ENCODE measurements at regions not wholly inside any gene's neighbourhood (a gene's known extent, or its start where the extent isn't known, plus 50 kb on each side); places are given as distances from the start of the nearest gene placed in this dataset.

- DNase-seq (ENCODE audit: low spot score, unreplicated experiment), result no peak
- Mint-ChIP-seq H3K36me3 (ENCODE audit: insufficient read depth) (no peaks in the 10 kb centered on the region), H3K4me1 (ENCODE audit: low read depth) (peaks cover 4% of the 10 kb centered on the region), H3K4me3 (ENCODE audit: low read depth) (no peak overlapping the region), H3K9me3 (ENCODE audit: low read depth) (no peaks in the 10 kb centered on the region), H3K27me3 (no peaks in the 10 kb centered on the region), H3K27ac (no peak overlapping the region)
- TF ChIP-seq, protein P1, sequence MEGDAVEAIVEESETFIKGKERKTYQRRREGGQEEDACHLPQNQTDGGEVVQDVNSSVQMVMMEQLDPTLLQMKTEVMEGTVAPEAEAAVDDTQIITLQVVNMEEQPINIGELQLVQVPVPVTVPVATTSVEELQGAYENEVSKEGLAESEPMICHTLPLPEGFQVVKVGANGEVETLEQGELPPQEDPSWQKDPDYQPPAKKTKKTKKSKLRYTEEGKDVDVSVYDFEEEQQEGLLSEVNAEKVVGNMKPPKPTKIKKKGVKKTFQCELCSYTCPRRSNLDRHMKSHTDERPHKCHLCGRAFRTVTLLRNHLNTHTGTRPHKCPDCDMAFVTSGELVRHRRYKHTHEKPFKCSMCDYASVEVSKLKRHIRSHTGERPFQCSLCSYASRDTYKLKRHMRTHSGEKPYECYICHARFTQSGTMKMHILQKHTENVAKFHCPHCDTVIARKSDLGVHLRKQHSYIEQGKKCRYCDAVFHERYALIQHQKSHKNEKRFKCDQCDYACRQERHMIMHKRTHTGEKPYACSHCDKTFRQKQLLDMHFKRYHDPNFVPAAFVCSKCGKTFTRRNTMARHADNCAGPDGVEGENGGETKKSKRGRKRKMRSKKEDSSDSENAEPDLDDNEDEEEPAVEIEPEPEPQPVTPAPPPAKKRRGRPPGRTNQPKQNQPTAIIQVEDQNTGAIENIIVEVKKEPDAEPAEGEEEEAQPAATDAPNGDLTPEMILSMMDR (IDR thresholded peaks at IDR 0.05; ENCODE audit: unreplicated experiment), result no peak
Measured at GRCh38 chr12:97368462-97369163, 94.0 kb upstream of the RMST start.

- H3K4me1 Mint-ChIP-seq (ENCODE audit: low read depth), result no peaks in the 10 kb centered on the region
- no peaks in the 10 kb centered on the region for H3K9me3 Mint-ChIP-seq (ENCODE audit: low read depth)
- TF ChIP-seq, protein P1 (IDR thresholded peaks at IDR 0.05; ENCODE audit: unreplicated experiment), result no peak
- H3K4me3 Mint-ChIP-seq (ENCODE audit: low read depth), result no peak overlapping the region
- no peak overlapping the region for H3K27ac Mint-ChIP-seq
- H3K36me3 Mint-ChIP-seq (ENCODE audit: insufficient read depth), result no peaks in the 10 kb centered on the region
- no peaks in the 10 kb centered on the region for H3K27me3 Mint-ChIP-seq
- DNase-seq (ENCODE audit: low spot score, unreplicated experiment), result no peak
Measured at GRCh38 chr12:97375310-97375709, 87.3 kb upstream of the RMST start.

GRCh38 chr12:97380440-97380839, 82.2 kb upstream of the RMST start:
- no peak overlapping the region for H3K27ac Mint-ChIP-seq
- TF ChIP-seq, protein P1 (IDR thresholded peaks at IDR 0.05; ENCODE audit: unreplicated experiment), result no peak
- H3K4me1 Mint-ChIP-seq (ENCODE audit: low read depth), result no peaks in the 10 kb centered on the region
- no peaks in the 10 kb centered on the region for H3K27me3 Mint-ChIP-seq
- no peaks in the 10 kb centered on the region for H3K36me3 Mint-ChIP-seq (ENCODE audit: insufficient read depth)
- peaks cover 5% of the 10 kb centered on the region for H3K9me3 Mint-ChIP-seq (ENCODE audit: low read depth)
- DNase-seq (ENCODE audit: low spot score, unreplicated experiment), result no peak
- H3K4me3 Mint-ChIP-seq (ENCODE audit: low read depth), result no peak overlapping the region

DNA sequence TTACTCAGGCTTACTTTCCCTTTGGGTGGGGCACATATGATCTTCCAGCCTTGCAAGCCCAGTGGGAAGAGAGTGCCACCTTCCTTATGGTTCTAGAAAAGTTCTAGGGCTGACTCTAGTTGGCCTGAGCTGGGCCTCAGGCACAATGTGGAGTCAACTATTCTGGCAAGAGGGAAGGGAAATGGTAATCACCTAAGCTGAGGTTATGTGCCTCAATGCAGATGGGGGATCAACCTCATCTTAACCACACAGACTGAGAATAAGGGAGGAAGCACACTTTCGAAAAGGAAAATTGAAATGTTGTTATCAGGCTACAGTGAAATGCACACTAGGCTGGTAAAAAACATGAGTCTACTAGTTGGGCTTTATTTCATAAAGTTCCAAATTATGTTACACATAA, 77.5 kb upstream of the RMST start:
- no peak overlapping the region for H3K27ac Mint-ChIP-seq
- H3K27me3 Mint-ChIP-seq, result no peaks in the 10 kb centered on the region
- H3K4me1 Mint-ChIP-seq (ENCODE audit: low read depth), result no peaks in the 10 kb centered on the region
- no peak overlapping the region for H3K4me3 Mint-ChIP-seq (ENCODE audit: low read depth)
- TF ChIP-seq, protein P1 (IDR thresholded peaks at IDR 0.05; ENCODE audit: unreplicated experiment), result no peak
- DNase-seq (ENCODE audit: low spot score, unreplicated experiment), result no peak
- H3K36me3 Mint-ChIP-seq (ENCODE audit: insufficient read depth), result no peaks in the 10 kb centered on the region
- H3K9me3 Mint-ChIP-seq (ENCODE audit: low read depth), result peaks cover 5% of the 10 kb centered on the region

- TF ChIP-seq, protein P1 (IDR thresholded peaks at IDR 0.05; ENCODE audit: unreplicated experiment), result no peak
- Mint-ChIP-seq H3K4me3 (ENCODE audit: low read depth) (no peak overlapping the region), H3K9me3 (ENCODE audit: low read depth) (peaks cover 5% of the 10 kb centered on the region), H3K27me3 (no peaks in the 10 kb centered on the region), H3K27ac (no peak overlapping the region), H3K4me1 (ENCODE audit: low read depth) (no peaks in the 10 kb centered on the region), H3K36me3 (ENCODE audit: insufficient read depth) (no peaks in the 10 kb centered on the region)
- DNase-seq (ENCODE audit: low spot score, unreplicated experiment), result no peak
Measured at GRCh38 chr12:97386133-97386581, 76.4 kb upstream of the RMST start.

Data from progenitor cell of endocrine pancreas (in vitro differentiated cells).